Mammary epithelial cell (primary cell): ENCODE measurements at regions not wholly inside any gene's neighbourhood (a gene's known extent, or its start where the extent isn't known, plus 50 kb on each side); places are given as distances from the start of the nearest gene placed in this dataset.

Experiments used
- EZH2 ChIP-seq: IDR thresholded peaks from 2 replicates; pipeline ENCODE4 v1.6.1; 2012; ENCODE audit warnings: low read length, inconsistent platforms, borderline replicate concordance
- TF ChIP-seq, protein P1 (sequence below), 2 donors: IDR thresholded peaks in 1 of 2; conservative IDR thresholded peaks in 1 of 2; 2 replicates each; pipeline ENCODE4 v1.5.1; 2011 to 2012; ENCODE audit warnings: inconsistent platforms in 2 of 2, low read length in 2 of 2, mild to moderate bottlenecking in 2 of 2, control low read depth in 1 of 2, low read depth in 1 of 2; ENCODE audit not compliant: insufficient read depth in 1 of 2; ENCODE audit errors: extremely low read depth in 1 of 2

DNA sequence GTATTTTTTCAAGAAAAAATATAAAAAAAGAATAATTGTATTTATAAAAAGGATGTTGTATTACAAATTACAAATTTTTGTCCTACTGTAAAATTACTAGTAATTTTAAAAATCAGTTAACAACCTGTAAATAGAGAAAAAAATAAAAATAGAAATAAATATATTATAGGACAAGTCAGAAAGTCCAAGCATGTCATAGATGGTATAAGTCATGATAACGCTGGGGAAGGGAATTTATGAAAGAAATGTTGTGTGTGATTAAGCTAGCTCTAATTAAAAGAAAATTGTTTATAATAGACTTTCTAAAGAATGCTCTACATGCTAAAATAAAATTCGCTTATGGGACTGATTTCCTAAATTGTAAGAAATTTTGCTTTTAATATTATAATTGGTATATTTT is 2329.9 kb downstream of the ARAP2 start:
- TF ChIP-seq, protein P1, sequence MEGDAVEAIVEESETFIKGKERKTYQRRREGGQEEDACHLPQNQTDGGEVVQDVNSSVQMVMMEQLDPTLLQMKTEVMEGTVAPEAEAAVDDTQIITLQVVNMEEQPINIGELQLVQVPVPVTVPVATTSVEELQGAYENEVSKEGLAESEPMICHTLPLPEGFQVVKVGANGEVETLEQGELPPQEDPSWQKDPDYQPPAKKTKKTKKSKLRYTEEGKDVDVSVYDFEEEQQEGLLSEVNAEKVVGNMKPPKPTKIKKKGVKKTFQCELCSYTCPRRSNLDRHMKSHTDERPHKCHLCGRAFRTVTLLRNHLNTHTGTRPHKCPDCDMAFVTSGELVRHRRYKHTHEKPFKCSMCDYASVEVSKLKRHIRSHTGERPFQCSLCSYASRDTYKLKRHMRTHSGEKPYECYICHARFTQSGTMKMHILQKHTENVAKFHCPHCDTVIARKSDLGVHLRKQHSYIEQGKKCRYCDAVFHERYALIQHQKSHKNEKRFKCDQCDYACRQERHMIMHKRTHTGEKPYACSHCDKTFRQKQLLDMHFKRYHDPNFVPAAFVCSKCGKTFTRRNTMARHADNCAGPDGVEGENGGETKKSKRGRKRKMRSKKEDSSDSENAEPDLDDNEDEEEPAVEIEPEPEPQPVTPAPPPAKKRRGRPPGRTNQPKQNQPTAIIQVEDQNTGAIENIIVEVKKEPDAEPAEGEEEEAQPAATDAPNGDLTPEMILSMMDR (conservative IDR thresholded peaks at IDR 0.05 in 1 of 2, IDR thresholded peaks at IDR 0.05 in 1 of 2; ENCODE audit: extremely low read depth in 1 of 2, insufficient read depth in 1 of 2, low read depth in 1 of 2, low read length in 2 of 2): no peak
- no peak for TF ChIP-seq EZH2
